Gastroesophageal sphincter (tissue), 3 donors: ENCODE measurements at regions not wholly inside any gene's neighbourhood (a gene's known extent, or its start where the extent isn't known, plus 50 kb on each side); places are given as distances from the start of the nearest gene placed in this dataset.

Experiments used
- CTCF ChIP-seq, 4 experiments: fragments of 200-600 bp in 2 of 4; fragments of 450-650 bp in 2 of 4; sonication (generic) in 1 of 4; IDR thresholded peaks; one replicate each; pipeline ENCODE4 v1.5.1; 2017 to 2019; ENCODE audit warnings: antibody characterized with exemption in 4 of 4, mild to moderate bottlenecking in 2 of 4, moderate library complexity in 2 of 4
- EP300 ChIP-seq: sonication (generic); formaldehyde crosslinking; IDR thresholded peaks from one replicate; pipeline ENCODE4 v1.6.1; 2017; ENCODE audit warnings: antibody characterized with exemption, mild to moderate bottlenecking
- POLR2A ChIP-seq, 2 donors: fragments of 450-650 bp; IDR thresholded peaks; one replicate each; pipeline ENCODE4 v1.6.1; 2017; ENCODE audit warnings: antibody characterized with exemption in 2 of 2, mild to moderate bottlenecking in 2 of 2, moderate library complexity in 1 of 2
- POLR2AphosphoS5 ChIP-seq: sonication (generic); formaldehyde crosslinking; IDR thresholded peaks from one replicate; pipeline ENCODE4 v1.6.1; 2017; ENCODE audit warnings: antibody characterized with exemption

- TF ChIP-seq CTCF (IDR thresholded peaks at IDR 0.05) (no peak), EP300 (no peak), POLR2A (IDR thresholded peaks at IDR 0.05) (no peak), POLR2AphosphoS5 (no peak)
Observed at GRCh38 chr5:96499753-96500345, 66.8 kb upstream of the PCSK1 start.
